ENCODE measurements at regions not wholly inside any gene's neighbourhood (a gene's known extent, or its start where the extent isn't known, plus 50 kb on each side); places are given as distances from the start of the nearest gene placed in this dataset.

DNA sequence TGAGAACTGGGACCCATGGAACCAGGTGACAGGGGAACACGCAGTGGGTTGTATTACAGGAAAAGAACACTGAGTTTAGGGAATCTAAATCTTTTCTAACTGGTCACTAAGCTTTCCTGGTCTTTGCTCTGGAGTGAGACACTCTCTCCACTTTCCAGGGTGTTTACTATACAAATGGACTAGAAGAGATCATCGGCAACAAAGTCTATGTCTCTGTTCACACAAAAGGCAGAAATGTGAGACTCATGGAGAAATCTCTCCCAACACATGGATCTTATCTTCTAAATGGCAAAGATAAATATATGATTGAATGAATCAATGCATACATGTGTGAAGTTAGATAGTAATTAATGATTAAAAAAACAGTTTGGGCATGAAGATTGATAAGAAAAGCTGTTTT lies 101.6 kb upstream of the DPT start (continued):
- TF ChIP-seq HNRNPL (IDR thresholded peaks at IDR 0.05; ENCODE audit: low read depth, low read length) (no peak), KDM5B (CRISPR knock-in tag; IDR thresholded peaks at IDR 0.05; ENCODE audit: borderline replicate concordance) (no peak), ZNF180 (CRISPR knock-in tag; IDR thresholded peaks at IDR 0.05; ENCODE audit: borderline replicate concordance, low read depth) (no peak), NR2C2 (CRISPR knock-in tag; IDR thresholded peaks at IDR 0.05; ENCODE audit: borderline replicate concordance) (no peak), ZFP82 (CRISPR knock-in tag; IDR thresholded peaks at IDR 0.05; ENCODE audit: borderline replicate concordance) (no peak), ZNF792 (CRISPR knock-in tag; IDR thresholded peaks at IDR 0.05) (no peak), TBX2 (CRISPR knock-in tag; IDR thresholded peaks at IDR 0.05; ENCODE audit: borderline replicate concordance) (peak; percentile 24; the same call in 1 of the 2 replicates)
- TF ChIP-seq, protein P1, sequence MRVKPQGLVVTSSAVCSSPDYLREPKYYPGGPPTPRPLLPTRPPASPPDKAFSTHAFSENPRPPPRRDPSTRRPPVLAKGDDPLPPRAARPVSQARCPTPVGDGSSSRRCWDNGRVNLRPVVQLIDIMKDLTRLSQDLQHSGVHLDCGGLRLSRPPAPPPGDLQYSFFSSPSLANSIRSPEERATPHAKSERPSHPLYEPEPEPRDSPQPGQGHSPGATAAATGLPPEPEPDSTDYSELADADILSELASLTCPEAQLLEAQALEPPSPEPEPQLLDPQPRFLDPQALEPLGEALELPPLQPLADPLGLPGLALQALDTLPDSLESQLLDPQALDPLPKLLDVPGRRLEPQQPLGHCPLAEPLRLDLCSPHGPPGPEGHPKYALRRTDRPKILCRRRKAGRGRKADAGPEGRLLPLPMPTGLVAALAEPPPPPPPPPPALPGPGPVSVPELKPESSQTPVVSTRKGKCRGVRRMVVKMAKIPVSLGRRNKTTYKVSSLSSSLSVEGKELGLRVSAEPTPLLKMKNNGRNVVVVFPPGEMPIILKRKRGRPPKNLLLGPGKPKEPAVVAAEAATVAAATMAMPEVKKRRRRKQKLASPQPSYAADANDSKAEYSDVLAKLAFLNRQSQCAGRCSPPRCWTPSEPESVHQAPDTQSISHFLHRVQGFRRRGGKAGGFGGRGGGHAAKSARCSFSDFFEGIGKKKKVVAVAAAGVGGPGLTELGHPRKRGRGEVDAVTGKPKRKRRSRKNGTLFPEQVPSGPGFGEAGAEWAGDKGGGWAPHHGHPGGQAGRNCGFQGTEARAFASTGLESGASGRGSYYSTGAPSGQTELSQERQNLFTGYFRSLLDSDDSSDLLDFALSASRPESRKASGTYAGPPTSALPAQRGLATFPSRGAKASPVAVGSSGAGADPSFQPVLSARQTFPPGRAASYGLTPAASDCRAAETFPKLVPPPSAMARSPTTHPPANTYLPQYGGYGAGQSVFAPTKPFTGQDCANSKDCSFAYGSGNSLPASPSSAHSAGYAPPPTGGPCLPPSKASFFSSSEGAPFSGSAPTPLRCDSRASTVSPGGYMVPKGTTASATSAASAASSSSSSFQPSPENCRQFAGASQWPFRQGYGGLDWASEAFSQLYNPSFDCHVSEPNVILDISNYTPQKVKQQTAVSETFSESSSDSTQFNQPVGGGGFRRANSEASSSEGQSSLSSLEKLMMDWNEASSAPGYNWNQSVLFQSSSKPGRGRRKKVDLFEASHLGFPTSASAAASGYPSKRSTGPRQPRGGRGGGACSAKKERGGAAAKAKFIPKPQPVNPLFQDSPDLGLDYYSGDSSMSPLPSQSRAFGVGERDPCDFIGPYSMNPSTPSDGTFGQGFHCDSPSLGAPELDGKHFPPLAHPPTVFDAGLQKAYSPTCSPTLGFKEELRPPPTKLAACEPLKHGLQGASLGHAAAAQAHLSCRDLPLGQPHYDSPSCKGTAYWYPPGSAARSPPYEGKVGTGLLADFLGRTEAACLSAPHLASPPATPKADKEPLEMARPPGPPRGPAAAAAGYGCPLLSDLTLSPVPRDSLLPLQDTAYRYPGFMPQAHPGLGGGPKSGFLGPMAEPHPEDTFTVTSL (CRISPR knock-in tag; IDR thresholded peaks at IDR 0.05; ENCODE audit: borderline replicate concordance): peak; percentile 28; the same call in 1 of the 2 replicates
- TF ChIP-seq, protein P2, sequence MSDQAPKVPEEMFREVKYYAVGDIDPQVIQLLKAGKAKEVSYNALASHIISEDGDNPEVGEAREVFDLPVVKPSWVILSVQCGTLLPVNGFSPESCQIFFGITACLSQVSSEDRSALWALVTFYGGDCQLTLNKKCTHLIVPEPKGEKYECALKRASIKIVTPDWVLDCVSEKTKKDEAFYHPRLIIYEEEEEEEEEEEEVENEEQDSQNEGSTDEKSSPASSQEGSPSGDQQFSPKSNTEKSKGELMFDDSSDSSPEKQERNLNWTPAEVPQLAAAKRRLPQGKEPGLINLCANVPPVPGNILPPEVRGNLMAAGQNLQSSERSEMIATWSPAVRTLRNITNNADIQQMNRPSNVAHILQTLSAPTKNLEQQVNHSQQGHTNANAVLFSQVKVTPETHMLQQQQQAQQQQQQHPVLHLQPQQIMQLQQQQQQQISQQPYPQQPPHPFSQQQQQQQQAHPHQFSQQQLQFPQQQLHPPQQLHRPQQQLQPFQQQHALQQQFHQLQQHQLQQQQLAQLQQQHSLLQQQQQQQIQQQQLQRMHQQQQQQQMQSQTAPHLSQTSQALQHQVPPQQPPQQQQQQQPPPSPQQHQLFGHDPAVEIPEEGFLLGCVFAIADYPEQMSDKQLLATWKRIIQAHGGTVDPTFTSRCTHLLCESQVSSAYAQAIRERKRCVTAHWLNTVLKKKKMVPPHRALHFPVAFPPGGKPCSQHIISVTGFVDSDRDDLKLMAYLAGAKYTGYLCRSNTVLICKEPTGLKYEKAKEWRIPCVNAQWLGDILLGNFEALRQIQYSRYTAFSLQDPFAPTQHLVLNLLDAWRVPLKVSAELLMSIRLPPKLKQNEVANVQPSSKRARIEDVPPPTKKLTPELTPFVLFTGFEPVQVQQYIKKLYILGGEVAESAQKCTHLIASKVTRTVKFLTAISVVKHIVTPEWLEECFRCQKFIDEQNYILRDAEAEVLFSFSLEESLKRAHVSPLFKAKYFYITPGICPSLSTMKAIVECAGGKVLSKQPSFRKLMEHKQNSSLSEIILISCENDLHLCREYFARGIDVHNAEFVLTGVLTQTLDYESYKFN (CRISPR knock-in tag; conservative IDR thresholded peaks at IDR 0.05): peak; percentile 56; the same call in 1 of the 2 replicates
- TF ChIP-seq, protein P3, sequence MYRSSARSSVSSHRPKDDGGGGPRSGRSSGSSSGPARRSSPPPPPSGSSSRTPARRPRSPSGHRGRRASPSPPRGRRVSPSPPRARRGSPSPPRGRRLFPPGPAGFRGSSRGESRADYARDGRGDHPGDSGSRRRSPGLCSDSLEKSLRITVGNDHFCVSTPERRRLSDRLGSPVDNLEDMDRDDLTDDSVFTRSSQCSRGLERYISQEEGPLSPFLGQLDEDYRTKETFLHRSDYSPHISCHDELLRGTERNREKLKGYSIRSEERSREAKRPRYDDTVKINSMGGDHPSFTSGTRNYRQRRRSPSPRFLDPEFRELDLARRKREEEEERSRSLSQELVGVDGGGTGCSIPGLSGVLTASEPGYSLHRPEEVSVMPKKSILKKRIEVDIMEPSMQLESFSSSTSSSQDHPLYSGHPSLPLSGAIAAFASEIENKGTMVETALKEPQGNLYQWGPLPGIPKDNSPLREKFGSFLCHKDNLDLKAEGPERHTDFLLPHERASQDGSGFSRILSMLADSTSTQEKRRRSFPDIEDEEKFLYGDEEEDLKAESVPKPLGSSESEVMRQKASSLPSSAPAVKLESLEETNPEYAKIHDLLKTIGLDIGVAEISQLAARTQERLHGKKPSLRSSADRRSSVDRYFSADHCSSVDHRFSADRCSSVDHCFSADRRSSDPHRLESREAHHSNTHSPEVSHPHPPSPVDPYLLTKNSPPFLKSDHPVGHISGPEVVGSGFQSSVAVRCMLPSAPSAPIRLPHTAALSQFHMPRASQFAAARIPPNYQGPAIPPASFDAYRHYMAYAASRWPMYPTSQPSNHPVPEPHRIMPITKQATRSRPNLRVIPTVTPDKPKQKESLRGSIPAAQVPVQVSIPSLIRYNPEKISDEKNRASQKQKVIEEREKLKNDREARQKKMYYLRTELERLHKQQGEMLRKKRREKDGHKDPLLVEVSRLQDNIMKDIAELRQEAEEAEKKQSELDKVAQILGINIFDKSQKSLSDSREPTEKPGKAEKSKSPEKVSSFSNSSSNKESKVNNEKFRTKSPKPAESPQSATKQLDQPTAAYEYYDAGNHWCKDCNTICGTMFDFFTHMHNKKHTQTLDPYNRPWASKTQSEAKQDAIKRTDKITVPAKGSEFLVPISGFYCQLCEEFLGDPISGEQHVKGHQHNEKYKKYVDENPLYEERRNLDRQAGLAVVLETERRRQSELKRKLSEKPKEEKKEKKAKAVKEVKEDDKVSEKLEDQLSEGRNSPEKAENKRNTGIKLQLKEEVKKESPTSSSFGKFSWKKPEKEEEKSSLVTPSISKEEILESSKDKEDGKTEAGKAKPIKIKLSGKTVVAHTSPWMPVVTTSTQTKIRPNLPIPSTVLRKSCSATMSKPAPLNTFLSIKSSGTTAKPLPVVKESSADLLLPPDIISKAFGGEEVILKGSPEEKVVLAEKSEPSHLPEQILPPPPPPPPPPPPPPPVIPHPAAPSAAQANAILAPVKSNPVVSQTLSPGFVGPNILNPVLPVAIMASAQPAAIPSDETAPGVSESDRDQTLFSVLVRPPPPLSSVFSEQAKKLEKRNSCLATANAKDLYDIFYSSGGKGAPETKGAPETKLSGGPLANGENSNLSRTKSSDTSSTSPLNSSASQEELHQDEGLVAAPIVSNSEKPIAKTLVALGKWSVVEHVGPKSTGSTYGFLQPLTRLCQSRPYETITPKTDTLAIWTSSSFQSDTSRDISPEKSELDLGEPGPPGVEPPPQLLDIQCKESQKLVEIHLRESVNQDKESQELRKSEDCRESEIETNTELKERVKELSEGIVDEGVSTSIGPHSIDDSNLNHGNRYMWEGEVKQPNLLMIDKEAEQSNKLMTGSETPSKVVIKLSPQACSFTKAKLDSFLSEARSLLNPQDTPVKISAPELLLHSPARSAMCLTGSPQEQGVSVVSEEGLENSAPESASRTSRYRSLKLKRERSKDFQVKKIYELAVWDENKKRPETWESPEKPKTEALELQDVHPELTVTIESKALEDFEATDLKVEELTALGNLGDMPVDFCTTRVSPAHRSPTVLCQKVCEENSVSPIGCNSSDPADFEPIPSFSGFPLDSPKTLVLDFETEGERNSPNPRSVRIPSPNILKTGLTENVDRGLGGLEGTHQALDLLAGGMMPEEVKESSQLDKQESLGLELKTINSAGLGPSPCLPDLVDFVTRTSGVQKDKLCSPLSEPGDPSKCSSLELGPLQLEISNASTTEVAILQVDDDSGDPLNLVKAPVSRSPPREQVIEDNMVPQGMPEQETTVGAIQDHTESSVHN (CRISPR knock-in tag; IDR thresholded peaks at IDR 0.05): no peak
- TF ChIP-seq, protein P4, sequence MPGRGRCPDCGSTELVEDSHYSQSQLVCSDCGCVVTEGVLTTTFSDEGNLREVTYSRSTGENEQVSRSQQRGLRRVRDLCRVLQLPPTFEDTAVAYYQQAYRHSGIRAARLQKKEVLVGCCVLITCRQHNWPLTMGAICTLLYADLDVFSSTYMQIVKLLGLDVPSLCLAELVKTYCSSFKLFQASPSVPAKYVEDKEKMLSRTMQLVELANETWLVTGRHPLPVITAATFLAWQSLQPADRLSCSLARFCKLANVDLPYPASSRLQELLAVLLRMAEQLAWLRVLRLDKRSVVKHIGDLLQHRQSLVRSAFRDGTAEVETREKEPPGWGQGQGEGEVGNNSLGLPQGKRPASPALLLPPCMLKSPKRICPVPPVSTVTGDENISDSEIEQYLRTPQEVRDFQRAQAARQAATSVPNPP (CRISPR knock-in tag; IDR thresholded peaks at IDR 0.05): no peak
